ENCODE measurements at regions not wholly inside any gene's neighbourhood (a gene's known extent, or its start where the extent isn't known, plus 50 kb on each side); places are given as distances from the start of the nearest gene placed in this dataset.
"Not testable (repeated sequence)": the region's sequence is repeated elsewhere in the genome, so short reads cannot be mapped to it uniquely, and the experiment has no call there.

- Histone ChIP-seq H3K27me3 (peaks cover 0 to 4% of the 10 kb centered on the region in 2 donors), H3K27ac (no peak overlapping the region), H3K4me3 (no peak overlapping the region), H3K4me1 (no peaks in the 10 kb centered on the region), H3K36me3 (no peaks in the 10 kb centered on the region), H3K9me3 (no peaks in the 10 kb centered on the region)
- TF ChIP-seq, protein P1, sequence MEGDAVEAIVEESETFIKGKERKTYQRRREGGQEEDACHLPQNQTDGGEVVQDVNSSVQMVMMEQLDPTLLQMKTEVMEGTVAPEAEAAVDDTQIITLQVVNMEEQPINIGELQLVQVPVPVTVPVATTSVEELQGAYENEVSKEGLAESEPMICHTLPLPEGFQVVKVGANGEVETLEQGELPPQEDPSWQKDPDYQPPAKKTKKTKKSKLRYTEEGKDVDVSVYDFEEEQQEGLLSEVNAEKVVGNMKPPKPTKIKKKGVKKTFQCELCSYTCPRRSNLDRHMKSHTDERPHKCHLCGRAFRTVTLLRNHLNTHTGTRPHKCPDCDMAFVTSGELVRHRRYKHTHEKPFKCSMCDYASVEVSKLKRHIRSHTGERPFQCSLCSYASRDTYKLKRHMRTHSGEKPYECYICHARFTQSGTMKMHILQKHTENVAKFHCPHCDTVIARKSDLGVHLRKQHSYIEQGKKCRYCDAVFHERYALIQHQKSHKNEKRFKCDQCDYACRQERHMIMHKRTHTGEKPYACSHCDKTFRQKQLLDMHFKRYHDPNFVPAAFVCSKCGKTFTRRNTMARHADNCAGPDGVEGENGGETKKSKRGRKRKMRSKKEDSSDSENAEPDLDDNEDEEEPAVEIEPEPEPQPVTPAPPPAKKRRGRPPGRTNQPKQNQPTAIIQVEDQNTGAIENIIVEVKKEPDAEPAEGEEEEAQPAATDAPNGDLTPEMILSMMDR (IDR thresholded peaks at IDR 0.05), result no peak
- TF ChIP-seq POLR2A (IDR thresholded peaks at IDR 0.05) (no peak), EP300 (IDR thresholded peaks at IDR 0.05) (no peak)
- DNase-seq (ENCODE audit: low spot score in 2 of 2), result no peak
- WGBS, 2 donors, result 81 to 82% methylated on average over 5 of the region's 5 CpGs
Measured at GRCh38 chr10:117823980-117824379, 222.8 kb downstream of the RAB11FIP2 start.

- Histone ChIP-seq H3K4me1 (no peaks in the 10 kb centered on the region), H3K27ac (no peak overlapping the region), H3K9me3 (no peaks in the 10 kb centered on the region), H3K36me3 (no peaks in the 10 kb centered on the region), H3K4me3 (no peak overlapping the region), H3K27me3 (no peaks in the 10 kb centered on the region)
- no peak for DNase-seq (ENCODE audit: low spot score in 2 of 2)
- WGBS, 2 donors, result 57 to 61% methylated on average over 14 of the region's 14 CpGs
- TF ChIP-seq POLR2A (IDR thresholded peaks at IDR 0.05), result no peak
- TF ChIP-seq, protein P1 (IDR thresholded peaks at IDR 0.05), result no peak
- no peak for TF ChIP-seq EP300 (IDR thresholded peaks at IDR 0.05)
Measured at GRCh38 chr10:117830205-117830604, 216.5 kb downstream of the RAB11FIP2 start.

GRCh38 chr10:117830787-117831212 lies 215.9 kb downstream of the RAB11FIP2 start:
- WGBS, 2 donors, result 36% methylated on average over 15 of the region's 15 CpGs
- Histone ChIP-seq H3K27me3 (no peaks in the 10 kb centered on the region), H3K4me3 (no peak overlapping the region)

GRCh38 chr10:117838500-117839498 lies 207.9 kb downstream of the RAB11FIP2 start:
- not testable (repeated sequence) for DNase-seq (ENCODE audit: low spot score in 2 of 2); H3K4me1 ChIP-seq; H3K36me3 ChIP-seq; H3K27me3 ChIP-seq; H3K4me3 ChIP-seq; H3K27ac ChIP-seq; H3K9me3 ChIP-seq
- WGBS, 2 donors, result 59 to 73% methylated on average over 22 to 33 of the region's 39 CpGs

More at GRCh38 chr10:117830787-117831212, 215.9 kb downstream of the RAB11FIP2 start:
- DNase-seq (ENCODE audit: low spot score in 2 of 2), result no peak
- Histone ChIP-seq H3K36me3 (no peaks in the 10 kb centered on the region), H3K9me3 (no peaks in the 10 kb centered on the region), H3K27ac (no peak overlapping the region), H3K4me1 (no peaks in the 10 kb centered on the region)
- TF ChIP-seq POLR2A (IDR thresholded peaks at IDR 0.05), result no peak
- TF ChIP-seq, protein P1 (IDR thresholded peaks at IDR 0.05), result no peak
- TF ChIP-seq EP300 (IDR thresholded peaks at IDR 0.05), result no peak

DNA sequence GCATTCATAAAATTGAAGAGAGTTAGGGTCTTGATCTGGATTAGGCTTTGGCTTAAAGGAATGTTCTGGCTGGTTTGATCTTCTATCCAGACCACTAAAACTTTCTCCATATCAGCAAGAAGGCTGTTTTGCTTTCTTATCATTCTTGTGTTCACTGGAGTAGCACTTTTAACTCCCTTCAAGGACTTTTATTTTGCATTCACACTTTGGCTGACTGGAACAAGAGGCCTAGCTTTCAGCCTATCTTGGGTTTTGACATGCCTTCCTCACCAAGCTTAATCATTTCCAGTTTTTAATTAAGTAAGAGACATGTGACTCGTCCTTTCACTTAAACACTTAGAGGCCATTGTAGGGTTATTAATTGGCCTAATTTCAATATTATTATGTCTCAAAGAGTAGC lies 190.3 kb downstream of the RAB11FIP2 start:
- not testable (repeated sequence) for H3K9me3 ChIP-seq; H3K27ac ChIP-seq; H3K4me3 ChIP-seq; H3K27me3 ChIP-seq; DNase-seq (ENCODE audit: low spot score in 2 of 2); H3K36me3 ChIP-seq; H3K4me1 ChIP-seq
- 85 to 98% methylated on average over 1 of the region's 1 CpG for WGBS, 2 donors

DNA sequence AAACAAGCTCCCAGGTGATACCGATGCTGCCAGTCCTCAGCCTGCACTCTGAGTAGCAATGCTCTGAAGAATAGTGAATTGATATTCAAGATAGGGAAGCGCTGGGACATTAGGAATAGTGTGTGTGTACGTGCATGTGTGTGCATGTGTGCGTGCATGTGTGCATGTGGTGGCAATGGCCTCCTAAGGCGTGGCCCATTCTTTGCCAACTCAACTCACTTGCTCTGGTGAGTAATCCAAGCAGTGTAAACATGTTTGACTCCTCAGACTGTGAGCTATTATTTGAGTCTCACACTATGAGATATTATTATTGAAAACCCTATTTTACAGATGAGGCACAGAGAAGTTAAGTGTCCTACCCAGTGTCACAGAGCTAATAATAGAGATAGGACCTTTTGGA lies 186.6 kb downstream of the RAB11FIP2 start:
- no peak overlapping the region for H3K4me3 ChIP-seq
- TF ChIP-seq EP300 (IDR thresholded peaks at IDR 0.05) (no peak), POLR2A (IDR thresholded peaks at IDR 0.05) (no peak)
- TF ChIP-seq, protein P1 (IDR thresholded peaks at IDR 0.05), result no peak
- no peak overlapping the region for H3K27ac ChIP-seq
- H3K27me3 ChIP-seq, result no peaks in the 10 kb centered on the region
- H3K9me3 ChIP-seq, result peaks cover 0 to 7% (median 0%) of the 10 kb centered on the region in 4 donors
- DNase-seq (ENCODE audit: low spot score in 2 of 2), result no peak
- no peaks in the 10 kb centered on the region for H3K4me1 ChIP-seq
- 81 to 92% methylated on average over 5 of the region's 5 CpGs for WGBS, 2 donors
- H3K36me3 ChIP-seq, result no peaks in the 10 kb centered on the region
